ENCODE measurements at regions not wholly inside any gene's neighbourhood (a gene's known extent, or its start where the extent isn't known, plus 50 kb on each side); places are given as distances from the start of the nearest gene placed in this dataset.

GRCh38 chr3:147945968-147946519 lies 536.9 kb downstream of the ZIC1 start:
- POLR2A ChIA-PET: interaction anchor here (0.7 kb wide), 2 partner anchors 37 to 101 kb away, joined by 3 to 5 read pairs; no protein-coding TSS in a partner anchor
- H3K27ac Mint-ChIP-seq (ENCODE audit: low read depth, unreplicated experiment): peak overlapping the region; percentile 37
- H3K27me3 Mint-ChIP-seq (ENCODE audit: insufficient read depth, unreplicated experiment): peaks cover 4% of the 10 kb centered on the region
- TF ChIP-seq CTCF (IDR thresholded peaks at IDR 0.05; ENCODE audit: unreplicated experiment): peak; percentile 21
- peaks cover 20% of the 10 kb centered on the region for H3K4me1 Mint-ChIP-seq (ENCODE audit: insufficient read depth, unreplicated experiment)
- BruUV-seq (replicated peaks): no TSS peak
- intact Hi-C loops (cut with micrococcal nuclease): no loop called here
- DNase-seq (ENCODE audit: unreplicated experiment): peak; percentile 54
- peak overlapping the region; percentile 47 for H3K4me3 Mint-ChIP-seq (ENCODE audit: unreplicated experiment)
- CTCF ChIA-PET: interaction anchor here (0.6 to 1.2 kb wide), 7 partner anchors 10 to 1403 kb away, joined by 3 to 4 read pairs (median 3); no protein-coding TSS in a partner anchor
- no peaks in the 10 kb centered on the region for H3K36me3 Mint-ChIP-seq (ENCODE audit: insufficient read depth, unreplicated experiment)
- H3K9me3 Mint-ChIP-seq (ENCODE audit: unreplicated experiment): no peaks in the 10 kb centered on the region

DNA sequence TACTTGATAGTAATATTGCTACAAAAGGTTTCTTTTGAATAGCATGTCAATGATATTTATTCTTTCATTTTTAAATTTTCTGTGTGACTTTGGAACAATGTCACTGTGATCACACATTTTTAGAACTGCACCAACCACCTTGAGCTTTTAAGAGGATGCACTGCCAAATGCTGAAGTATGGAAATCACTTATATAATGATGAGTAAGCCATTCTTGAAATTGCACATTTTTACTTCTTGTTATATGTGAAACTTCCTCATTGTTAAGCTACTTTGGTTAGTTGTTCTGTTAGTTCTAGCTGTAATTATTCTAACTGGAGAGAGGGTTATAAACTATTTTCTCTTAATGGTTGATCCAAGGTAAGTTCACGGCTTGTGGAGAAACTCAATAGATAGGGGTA lies 547.5 kb downstream of the ZIC1 start:
- intact Hi-C loops (cut with micrococcal nuclease): no loop called here
- CTCF ChIA-PET: interaction anchor here (1.8 kb wide), 1 partner anchor 10 kb away, joined by 4 read pairs; no protein-coding TSS in a partner anchor
- no peak overlapping the region for H3K4me3 Mint-ChIP-seq (ENCODE audit: unreplicated experiment)
- POLR2A ChIA-PET: no interaction called here
- no peak overlapping the region for H3K27ac Mint-ChIP-seq (ENCODE audit: low read depth, unreplicated experiment)
- BruUV-seq (replicated peaks): no TSS peak
- H3K36me3 Mint-ChIP-seq (ENCODE audit: insufficient read depth, unreplicated experiment): no peaks in the 10 kb centered on the region
- H3K27me3 Mint-ChIP-seq (ENCODE audit: insufficient read depth, unreplicated experiment): peaks cover 28% of the 10 kb centered on the region
- no peak for DNase-seq (ENCODE audit: unreplicated experiment)
- H3K9me3 Mint-ChIP-seq (ENCODE audit: unreplicated experiment): no peaks in the 10 kb centered on the region
- H3K4me1 Mint-ChIP-seq (ENCODE audit: insufficient read depth, unreplicated experiment): no peaks in the 10 kb centered on the region
- TF ChIP-seq CTCF (IDR thresholded peaks at IDR 0.05; ENCODE audit: unreplicated experiment): no peak

GRCh38 chr3:147958754-147959153 lies 549.6 kb downstream of the ZIC1 start:
- POLR2A ChIA-PET: no interaction called here
- TF ChIP-seq CTCF (IDR thresholded peaks at IDR 0.05; ENCODE audit: unreplicated experiment): no peak
- no TSS peak for BruUV-seq (replicated peaks)
- H3K9me3 Mint-ChIP-seq (ENCODE audit: unreplicated experiment): no peaks in the 10 kb centered on the region
- intact Hi-C loops (cut with micrococcal nuclease): no loop called here
- no peaks in the 10 kb centered on the region for H3K4me1 Mint-ChIP-seq (ENCODE audit: insufficient read depth, unreplicated experiment)
- no peak for DNase-seq (ENCODE audit: unreplicated experiment)
- H3K36me3 Mint-ChIP-seq (ENCODE audit: insufficient read depth, unreplicated experiment): no peaks in the 10 kb centered on the region
- CTCF ChIA-PET: no interaction called here
- H3K4me3 Mint-ChIP-seq (ENCODE audit: unreplicated experiment): no peak overlapping the region
- peaks cover 19% of the 10 kb centered on the region for H3K27me3 Mint-ChIP-seq (ENCODE audit: insufficient read depth, unreplicated experiment)
- no peak overlapping the region for H3K27ac Mint-ChIP-seq (ENCODE audit: low read depth, unreplicated experiment)

- TF ChIP-seq CTCF (IDR thresholded peaks at IDR 0.05; ENCODE audit: unreplicated experiment): no peak
- Mint-ChIP-seq H3K36me3 (ENCODE audit: insufficient read depth, unreplicated experiment) (no peaks in the 10 kb centered on the region), H3K4me1 (ENCODE audit: insufficient read depth, unreplicated experiment) (no peaks in the 10 kb centered on the region), H3K27ac (ENCODE audit: low read depth, unreplicated experiment) (no peak overlapping the region), H3K4me3 (ENCODE audit: unreplicated experiment) (no peak overlapping the region), H3K9me3 (ENCODE audit: unreplicated experiment) (no peaks in the 10 kb centered on the region), H3K27me3 (ENCODE audit: insufficient read depth, unreplicated experiment) (peaks cover 28% of the 10 kb centered on the region)
- BruUV-seq (replicated peaks): no TSS peak
- ChIA-PET CTCF (no interaction called here), POLR2A (no interaction called here)
- no peak for DNase-seq (ENCODE audit: unreplicated experiment)
- intact Hi-C loops (cut with micrococcal nuclease): no loop called here
Measured at GRCh38 chr3:147960786-147961185, 551.6 kb downstream of the ZIC1 start.
